H9 (cell line): ENCODE measurements at regions not wholly inside any gene's neighbourhood (a gene's known extent, or its start where the extent isn't known, plus 50 kb on each side); places are given as distances from the start of the nearest gene placed in this dataset.

Experiments used
- DNase-seq: peaks from one replicate; pipeline ENCODE4 v3.0.0-alpha.2; 2017
- H2AFZ ChIP-seq: one replicate; pipeline ENCODE4 v1.6.1; 2013; ENCODE audit warnings: mild to moderate bottlenecking, low read length, control low read depth, moderate library complexity
- H2AK5ac ChIP-seq: 2 replicates; pipeline ENCODE4 v1.6.1; 2013; ENCODE audit warnings: low read length, control low read depth, mixed read lengths; ENCODE audit not compliant: insufficient read length
- H2BK120ac ChIP-seq: one replicate; pipeline ENCODE4 v1.6.1; 2013; ENCODE audit warnings: low read depth, mild to moderate bottlenecking, low read length, control low read depth, inconsistent platforms; ENCODE audit not compliant: poor library complexity, severe bottlenecking
- H2BK12ac ChIP-seq: 2 replicates; pipeline ENCODE4 v1.6.1; 2013; ENCODE audit warnings: low read length, control low read depth, mixed read lengths, low read depth; ENCODE audit not compliant: insufficient read length
- H2BK15ac ChIP-seq: 2 replicates; pipeline ENCODE4 v1.6.1; 2013; ENCODE audit warnings: low read depth, low read length, control low read depth
- H2BK20ac ChIP-seq: one replicate; pipeline ENCODE4 v1.6.1; 2013; ENCODE audit warnings: low read depth, mild to moderate bottlenecking, low read length, control low read depth, inconsistent platforms; ENCODE audit not compliant: poor library complexity, severe bottlenecking
- H2BK5ac ChIP-seq: 2 replicates; pipeline ENCODE4 v1.6.1; 2013; ENCODE audit warnings: low read length, control low read depth, mixed read lengths; ENCODE audit not compliant: insufficient read length
- H3K14ac ChIP-seq: 2 replicates; pipeline ENCODE4 v1.6.1; 2013; ENCODE audit warnings: low read length, control low read depth; ENCODE audit not compliant: insufficient read depth
- H3K18ac ChIP-seq: 2 replicates; pipeline ENCODE4 v1.6.1; 2013; ENCODE audit warnings: low read depth, mild to moderate bottlenecking, mixed read lengths, low read length, control low read depth; ENCODE audit not compliant: insufficient read length
- H3K23ac ChIP-seq: 2 replicates; pipeline ENCODE4 v1.6.1; 2013; ENCODE audit warnings: low read length, control low read depth, mixed read lengths, low read depth; ENCODE audit not compliant: insufficient read length
- H3K23me2 ChIP-seq: 2 replicates; pipeline ENCODE4 v1.6.1; 2013; ENCODE audit warnings: low read depth, mild to moderate bottlenecking, mixed read lengths, low read length, control low read depth; ENCODE audit not compliant: insufficient read length, poor library complexity, severe bottlenecking
- H3K27ac ChIP-seq: 2 replicates; pipeline ENCODE4 v1.5.1; 2013; ENCODE audit warnings: low read length, control low read depth, mixed read lengths, low read depth; ENCODE audit not compliant: insufficient read length
- H3K27me3 ChIP-seq: 2 replicates; pipeline ENCODE4 v1.6.1; 2013; ENCODE audit warnings: low read length, control low read depth, inconsistent platforms; ENCODE audit not compliant: insufficient read depth
- H3K4ac ChIP-seq: 2 replicates; pipeline ENCODE4 v1.6.1; 2013; ENCODE audit warnings: low read depth, mild to moderate bottlenecking, control low read depth, inconsistent platforms, low read length, moderate library complexity
- H3K4me1 ChIP-seq: 2 replicates; pipeline ENCODE4 v1.6.1; 2013; ENCODE audit warnings: low read length, control low read depth, inconsistent platforms; ENCODE audit not compliant: insufficient read depth
- H3K4me2 ChIP-seq: 2 replicates; pipeline ENCODE4 v1.6.1; 2013; ENCODE audit warnings: low read length, control low read depth, mixed read lengths; ENCODE audit not compliant: insufficient read length, insufficient read depth
- H3K56ac ChIP-seq: 2 replicates; pipeline ENCODE4 v1.6.1; 2013; ENCODE audit warnings: low read depth, mild to moderate bottlenecking, mixed read lengths, low read length, control low read depth; ENCODE audit not compliant: insufficient read length
- H3K79me1 ChIP-seq: 2 replicates; pipeline ENCODE4 v1.6.1; 2013; ENCODE audit warnings: low read depth, mild to moderate bottlenecking, moderate library complexity, low read length, control low read depth, inconsistent platforms; ENCODE audit not compliant: insufficient read depth, poor library complexity, severe bottlenecking
- H3K79me2 ChIP-seq: 2 replicates; pipeline ENCODE4 v1.6.1; 2013; ENCODE audit warnings: low read length, control low read depth, inconsistent platforms; ENCODE audit not compliant: insufficient read depth
- H3K9ac ChIP-seq: 2 replicates; pipeline ENCODE4 v1.6.1; 2013; ENCODE audit warnings: low read length, control low read depth, mixed read lengths; ENCODE audit not compliant: insufficient read length; ENCODE audit errors: extremely low read depth
- H3K9me3 ChIP-seq: one replicate; pipeline ENCODE4 v1.6.1; 2013; ENCODE audit warnings: low read depth, low read length, inconsistent platforms; ENCODE audit not compliant: control insufficient read depth
- H3T11ph ChIP-seq: one replicate; pipeline ENCODE4 v1.6.1; 2013; ENCODE audit warnings: mild to moderate bottlenecking, low read length, control low read depth, inconsistent platforms
- H4K20me1 ChIP-seq: one replicate; pipeline ENCODE4 v1.6.1; 2013; ENCODE audit not compliant: control insufficient read depth, insufficient read length, insufficient read depth
- H4K5ac ChIP-seq: 2 replicates; pipeline ENCODE4 v1.6.1; 2013; ENCODE audit warnings: low read depth, mild to moderate bottlenecking, mixed read lengths, low read length, control low read depth; ENCODE audit not compliant: insufficient read length
- H4K8ac ChIP-seq: replicated peaks from 2 replicates; pipeline ENCODE4 v1.6.1; 2013; ENCODE audit warnings: low read length, control low read depth, mixed read lengths, low read depth; ENCODE audit not compliant: insufficient read length
- H4K91ac ChIP-seq: 2 replicates; pipeline ENCODE4 v1.6.1; 2013; ENCODE audit warnings: low read depth, mild to moderate bottlenecking, moderate library complexity, mixed read lengths, low read length, control low read depth; ENCODE audit not compliant: insufficient read length
- H3K27ac Mint-ChIP-seq, 3 experiments: 2 replicates in 2 of 3; 3 replicates in 1 of 3; pipeline ENCODE4 v1.8.0; 2020 to 2021; ENCODE audit warnings: mixed read lengths in 3 of 3, mild to moderate bottlenecking in 1 of 3, moderate library complexity in 1 of 3
- H3K27me3 Mint-ChIP-seq: 2 replicates; pipeline ENCODE4 v1.8.0; 2021; ENCODE audit warnings: low read depth, mild to moderate bottlenecking, moderate library complexity, mixed read lengths
- H3K36me3 Mint-ChIP-seq, 3 experiments: 2 replicates in 2 of 3; 3 replicates in 1 of 3; pipeline ENCODE4 v1.8.0; 2020 to 2021; ENCODE audit warnings: low read depth in 3 of 3, mixed read lengths in 3 of 3; ENCODE audit not compliant: insufficient read depth in 1 of 3
- H3K4me1 Mint-ChIP-seq, 2 experiments: 2 replicates each; pipeline ENCODE4 v1.8.0; 2020; ENCODE audit warnings: mixed read lengths in 2 of 2
- H3K4me3 Mint-ChIP-seq, 2 experiments: 2 replicates in 1 of 2; 3 replicates in 1 of 2; pipeline ENCODE4 v1.8.0; 2020 to 2021; ENCODE audit warnings: mild to moderate bottlenecking in 2 of 2, mixed read lengths in 2 of 2, moderate library complexity in 1 of 2
- H3K9me3 Mint-ChIP-seq, 2 experiments: 2 replicates in 1 of 2; 3 replicates in 1 of 2; pipeline ENCODE4 v1.8.0; 2020; ENCODE audit warnings: mild to moderate bottlenecking in 2 of 2, mixed read lengths in 2 of 2, moderate library complexity in 1 of 2
- CTCF ChIP-seq: fragments of 200-600 bp; sonication (generic); conservative IDR thresholded peaks from 3 replicates; pipeline ENCODE4 v1.8.0; 2021; ENCODE audit warnings: antibody characterized with exemption, mild to moderate bottlenecking
- WGBS: extraction: QIAGEN DNeasy Blood & Tissue Kit; methylation state at CpG from one replicate; pipeline ENCODE4 v1.1.7; 2013; ENCODE audit warnings: missing lambda C conversion rate, low lambda C conversion rate, mixed read lengths; ENCODE audit not compliant: insufficient read length; ENCODE audit errors: extremely low coverage; 5-methylcytosine and 5-hydroxymethylcytosine counted together

- WGBS: no CpG with 5 or more reads among the region's 3 CpGs
Measured at GRCh38 chr15:87720235-87720634, 536.3 kb downstream of the NTRK3 start.

More at GRCh38 chr15:87720235-87720634, 536.3 kb downstream of the NTRK3 start:
- no peaks in the 10 kb centered on the region for H3K4me1 ChIP-seq
- no peak overlapping the region for H4K91ac ChIP-seq
- H3K56ac ChIP-seq: no peak overlapping the region
- no peaks in the 10 kb centered on the region for H3K9me3 ChIP-seq
- no peak overlapping the region for H3K18ac ChIP-seq
- no peak for DNase-seq
- H3K9ac ChIP-seq: no peak overlapping the region
- no peak overlapping the region for H4K8ac ChIP-seq
- no peaks in the 10 kb centered on the region for H4K20me1 ChIP-seq
- no peak overlapping the region for H3K27ac ChIP-seq
- no peak overlapping the region for H3K23ac ChIP-seq
- H3K23me2 ChIP-seq: no peaks in the 10 kb centered on the region
- H3K14ac ChIP-seq: no peak overlapping the region
- Mint-ChIP-seq H3K4me3 (no peak overlapping the region), H3K27ac (no peak overlapping the region), H3K4me1 (peaks cover 13 to 14% of the 10 kb centered on the region in 2 experiments), H3K36me3 (no peaks in the 10 kb centered on the region), H3K9me3 (no peaks in the 10 kb centered on the region), H3K27me3 (peaks cover 2% of the 10 kb centered on the region)
- H2BK15ac ChIP-seq: no peak overlapping the region
- H3T11ph ChIP-seq: no peak overlapping the region
- no peaks in the 10 kb centered on the region for H3K27me3 ChIP-seq
- H2BK20ac ChIP-seq: no peak overlapping the region
- H3K4ac ChIP-seq: no peak overlapping the region
- no peak for TF ChIP-seq CTCF
- no peak overlapping the region for H2BK12ac ChIP-seq
- no peak overlapping the region for H2BK120ac ChIP-seq
- H3K79me1 ChIP-seq: no peaks in the 10 kb centered on the region
- H3K79me2 ChIP-seq: no peaks in the 10 kb centered on the region
- no peak overlapping the region for H4K5ac ChIP-seq
- no peak overlapping the region for H2BK5ac ChIP-seq
- H2AK5ac ChIP-seq: no peak overlapping the region
- H2AFZ ChIP-seq: no peak overlapping the region
- H3K4me2 ChIP-seq: no peak overlapping the region
